ENCODE measurements at regions not wholly inside any gene's neighbourhood (a gene's known extent, or its start where the extent isn't known, plus 50 kb on each side); places are given as distances from the start of the nearest gene placed in this dataset.

DNA sequence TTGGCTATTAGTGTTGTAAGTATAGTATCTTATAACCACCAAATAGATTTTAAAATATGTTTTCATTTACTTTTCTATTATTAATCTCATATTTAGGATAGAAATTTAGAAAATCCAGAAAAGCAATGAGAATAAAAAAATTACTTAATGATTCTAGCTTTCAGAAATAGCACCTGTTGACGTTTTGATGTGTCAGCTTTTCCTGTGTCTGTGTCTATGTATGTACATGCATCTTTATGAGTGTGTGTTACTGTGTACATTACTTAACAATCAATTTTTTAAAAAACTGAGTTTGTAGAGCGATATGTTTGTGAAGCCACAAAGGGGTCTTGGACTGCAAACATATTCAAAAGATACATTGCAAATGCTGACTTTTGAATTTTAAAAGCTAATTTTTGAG, 526.9 kb downstream of the BCKDHB start (continued):
- TF ChIP-seq SIX5 (IDR thresholded peaks at IDR 0.05; ENCODE audit: low read depth, low read length, severe bottlenecking) = no peak

DNA sequence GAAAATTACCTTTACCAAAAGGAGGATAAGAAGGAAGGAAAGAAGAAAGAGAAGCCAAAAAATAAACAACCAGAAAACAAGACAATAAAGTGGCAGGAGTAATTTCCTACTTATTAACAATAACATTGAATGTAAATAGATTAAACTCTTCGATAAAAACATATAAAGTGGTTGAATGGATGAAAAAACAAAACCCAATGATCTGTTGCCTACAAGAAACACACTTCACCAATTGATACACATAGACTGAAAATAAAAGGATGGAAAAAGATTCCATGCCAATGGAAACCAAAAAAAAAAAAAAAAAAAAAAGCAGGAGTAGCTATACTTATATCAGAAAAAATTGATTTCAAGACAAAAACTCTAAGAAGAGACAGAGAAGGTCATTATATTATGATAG, 518.9 kb downstream of the BCKDHB start:
- CTCF ChIA-PET = no interaction called here

More for the DNA sequence above, 518.9 kb downstream of the BCKDHB start:
- no TSS peak for BruUV-seq (replicated peaks)
- ATAC-seq (no peak), FAIRE-seq (no peak), DNase-seq (ENCODE audit: low read depth, low spot score) (no peak)
- no peaks in the 10 kb centered on the region for H3K4me1 ChIP-seq (ENCODE audit: control insufficient read depth, insufficient read depth, low read length)
- in situ Hi-C loops (cut with MboI) (no loop called here), intact Hi-C loops (cut with micrococcal nuclease; ENCODE audit: unreplicated experiment) (no loop called here)
- H3K4me2 ChIP-seq (ENCODE audit: control insufficient read depth, insufficient read depth) = no peak overlapping the region
- H3K9ac ChIP-seq (ENCODE audit: control insufficient read depth, insufficient read depth, low read length) = no peak overlapping the region
- ChIA-PET SMC1A (ENCODE audit: uncharacterized antibody, unreplicated experiment) (interaction anchor here (0.7 kb wide), 1 partner anchor 1117 kb away, joined by 3 read pairs; no protein-coding TSS in a partner anchor), POLR2A (interaction anchor here (0.6 kb wide), 1 partner anchor 1010 kb away, joined by 3 read pairs; no protein-coding TSS in a partner anchor), RAD21 (ENCODE audit: unreplicated experiment) (no interaction called here)
- no peaks in the 10 kb centered on the region for H3K9me3 ChIP-seq (replicated peaks; ENCODE audit: control insufficient read depth, insufficient read depth, low read length)
- WGBS (ENCODE audit: insufficient coverage, insufficient replicate concordance, low lambda C conversion rate, missing lambda C conversion rate) = 0% methylated on average over 1 of the region's 1 CpG
- no peak overlapping the region for H2AFZ ChIP-seq (ENCODE audit: control insufficient read depth, low read depth, low read length)
- TF ChIP-seq TAF1 (IDR thresholded peaks at IDR 0.05; ENCODE audit: borderline replicate concordance, low read depth, low read length) (no peak), ESRRA (IDR thresholded peaks at IDR 0.05; ENCODE audit: low read length) (no peak)
- TF ChIP-seq, protein P1, sequence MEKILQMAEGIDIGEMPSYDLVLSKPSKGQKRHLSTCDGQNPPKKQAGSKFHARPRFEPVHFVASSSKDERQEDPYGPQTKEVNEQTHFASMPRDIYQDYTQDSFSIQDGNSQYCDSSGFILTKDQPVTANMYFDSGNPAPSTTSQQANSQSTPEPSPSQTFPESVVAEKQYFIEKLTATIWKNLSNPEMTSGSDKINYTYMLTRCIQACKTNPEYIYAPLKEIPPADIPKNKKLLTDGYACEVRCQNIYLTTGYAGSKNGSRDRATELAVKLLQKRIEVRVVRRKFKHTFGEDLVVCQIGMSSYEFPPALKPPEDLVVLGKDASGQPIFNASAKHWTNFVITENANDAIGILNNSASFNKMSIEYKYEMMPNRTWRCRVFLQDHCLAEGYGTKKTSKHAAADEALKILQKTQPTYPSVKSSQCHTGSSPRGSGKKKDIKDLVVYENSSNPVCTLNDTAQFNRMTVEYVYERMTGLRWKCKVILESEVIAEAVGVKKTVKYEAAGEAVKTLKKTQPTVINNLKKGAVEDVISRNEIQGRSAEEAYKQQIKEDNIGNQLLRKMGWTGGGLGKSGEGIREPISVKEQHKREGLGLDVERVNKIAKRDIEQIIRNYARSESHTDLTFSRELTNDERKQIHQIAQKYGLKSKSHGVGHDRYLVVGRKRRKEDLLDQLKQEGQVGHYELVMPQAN (conservative IDR thresholded peaks at IDR 0.05) = no peak
- no peaks in the 10 kb centered on the region for H3K27me3 ChIP-seq (replicated peaks in 1 of 2; ENCODE audit: control insufficient read depth in 2 of 2, insufficient read depth in 2 of 2, low read length in 1 of 2)
- H3K79me2 ChIP-seq (ENCODE audit: control insufficient read depth, insufficient read depth, low read length) = no peaks in the 10 kb centered on the region
- no peaks in the 10 kb centered on the region for H3K36me3 ChIP-seq (ENCODE audit: control insufficient read depth in 2 of 2, insufficient read depth in 2 of 2, low read length in 1 of 2)
- H4K20me1 ChIP-seq (ENCODE audit: control insufficient read depth, insufficient read depth) = no peaks in the 10 kb centered on the region
- no peak overlapping the region for H3K4me3 ChIP-seq
- no peak overlapping the region for H3K27ac ChIP-seq (ENCODE audit: control insufficient read depth, insufficient read depth)
